Progenitor cell of endocrine pancreas (in vitro differentiated cells): ENCODE measurements at regions not wholly inside any gene's neighbourhood (a gene's known extent, or its start where the extent isn't known, plus 50 kb on each side); places are given as distances from the start of the nearest gene placed in this dataset.
"Not testable (repeated sequence)": the region's sequence is repeated elsewhere in the genome, so short reads cannot be mapped to it uniquely, and the experiment has no call there.

ENCODE experiments used
- DNase-seq: peaks from one replicate; pipeline ENCODE4 v3.0.0; 2021; ENCODE audit warnings: low spot score; ENCODE audit not compliant: unreplicated experiment
- H3K27ac Mint-ChIP-seq: 2 replicates; pipeline ENCODE4 v1.8.0; 2021; ENCODE audit warnings: mild to moderate bottlenecking, moderate library complexity, mixed read lengths
- H3K27me3 Mint-ChIP-seq: 2 replicates; pipeline ENCODE4 v1.8.0; 2021; ENCODE audit warnings: mixed read lengths
- H3K36me3 Mint-ChIP-seq: 2 replicates; pipeline ENCODE4 v1.8.0; 2022; ENCODE audit warnings: mixed read lengths; ENCODE audit not compliant: insufficient read depth
- H3K4me1 Mint-ChIP-seq: 2 replicates; pipeline ENCODE4 v1.8.0; 2021; ENCODE audit warnings: low read depth, mixed read lengths
- H3K4me3 Mint-ChIP-seq: 2 replicates; pipeline ENCODE4 v1.8.0; 2021; ENCODE audit warnings: low read depth, mild to moderate bottlenecking, moderate library complexity, mixed read lengths
- H3K9me3 Mint-ChIP-seq: 2 replicates; pipeline ENCODE4 v1.8.0; 2021; ENCODE audit warnings: low read depth, mixed read lengths
- TF ChIP-seq, protein P1 (sequence below): fragments of 200-600 bp; sonication (generic); IDR thresholded peaks from one replicate; pipeline ENCODE4 v1.5.0; 2021; ENCODE audit warnings: antibody characterized with exemption, mild to moderate bottlenecking; ENCODE audit not compliant: unreplicated experiment

DNA sequence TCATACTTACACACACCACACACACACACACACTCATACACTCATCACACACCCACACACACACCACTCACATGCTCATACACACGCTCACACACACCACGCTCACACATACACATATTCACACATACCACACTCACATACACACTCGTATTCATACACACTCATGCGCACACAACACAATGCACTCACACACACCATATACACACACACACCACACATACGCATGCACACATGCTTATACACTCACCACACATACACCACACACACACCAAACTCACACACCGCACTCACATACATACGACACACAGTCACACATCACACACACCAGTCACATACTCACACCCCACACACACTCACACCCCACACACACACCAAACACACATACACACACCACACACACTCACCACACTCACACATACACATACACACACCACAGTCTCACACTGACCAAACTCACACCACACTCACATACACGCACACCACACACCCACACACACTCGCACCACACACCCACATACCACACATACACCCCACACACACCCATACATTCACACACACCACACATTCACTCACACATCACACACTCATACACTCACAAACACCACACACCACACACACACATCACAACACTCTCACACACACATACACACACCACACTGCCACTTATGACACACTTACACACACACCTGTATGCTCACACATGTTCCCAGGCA, 88.9 kb downstream of the IRX5 start:
- peaks cover 19% of the 10 kb centered on the region for H3K27me3 Mint-ChIP-seq
- H3K9me3 Mint-ChIP-seq = peaks cover 3% of the 10 kb centered on the region
- no peak for DNase-seq
- H3K36me3 Mint-ChIP-seq = no peaks in the 10 kb centered on the region
- H3K27ac Mint-ChIP-seq = no peak overlapping the region
- H3K4me1 Mint-ChIP-seq = no peaks in the 10 kb centered on the region
- H3K4me3 Mint-ChIP-seq = no peak overlapping the region
- TF ChIP-seq, protein P1, sequence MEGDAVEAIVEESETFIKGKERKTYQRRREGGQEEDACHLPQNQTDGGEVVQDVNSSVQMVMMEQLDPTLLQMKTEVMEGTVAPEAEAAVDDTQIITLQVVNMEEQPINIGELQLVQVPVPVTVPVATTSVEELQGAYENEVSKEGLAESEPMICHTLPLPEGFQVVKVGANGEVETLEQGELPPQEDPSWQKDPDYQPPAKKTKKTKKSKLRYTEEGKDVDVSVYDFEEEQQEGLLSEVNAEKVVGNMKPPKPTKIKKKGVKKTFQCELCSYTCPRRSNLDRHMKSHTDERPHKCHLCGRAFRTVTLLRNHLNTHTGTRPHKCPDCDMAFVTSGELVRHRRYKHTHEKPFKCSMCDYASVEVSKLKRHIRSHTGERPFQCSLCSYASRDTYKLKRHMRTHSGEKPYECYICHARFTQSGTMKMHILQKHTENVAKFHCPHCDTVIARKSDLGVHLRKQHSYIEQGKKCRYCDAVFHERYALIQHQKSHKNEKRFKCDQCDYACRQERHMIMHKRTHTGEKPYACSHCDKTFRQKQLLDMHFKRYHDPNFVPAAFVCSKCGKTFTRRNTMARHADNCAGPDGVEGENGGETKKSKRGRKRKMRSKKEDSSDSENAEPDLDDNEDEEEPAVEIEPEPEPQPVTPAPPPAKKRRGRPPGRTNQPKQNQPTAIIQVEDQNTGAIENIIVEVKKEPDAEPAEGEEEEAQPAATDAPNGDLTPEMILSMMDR = no peak

DNA sequence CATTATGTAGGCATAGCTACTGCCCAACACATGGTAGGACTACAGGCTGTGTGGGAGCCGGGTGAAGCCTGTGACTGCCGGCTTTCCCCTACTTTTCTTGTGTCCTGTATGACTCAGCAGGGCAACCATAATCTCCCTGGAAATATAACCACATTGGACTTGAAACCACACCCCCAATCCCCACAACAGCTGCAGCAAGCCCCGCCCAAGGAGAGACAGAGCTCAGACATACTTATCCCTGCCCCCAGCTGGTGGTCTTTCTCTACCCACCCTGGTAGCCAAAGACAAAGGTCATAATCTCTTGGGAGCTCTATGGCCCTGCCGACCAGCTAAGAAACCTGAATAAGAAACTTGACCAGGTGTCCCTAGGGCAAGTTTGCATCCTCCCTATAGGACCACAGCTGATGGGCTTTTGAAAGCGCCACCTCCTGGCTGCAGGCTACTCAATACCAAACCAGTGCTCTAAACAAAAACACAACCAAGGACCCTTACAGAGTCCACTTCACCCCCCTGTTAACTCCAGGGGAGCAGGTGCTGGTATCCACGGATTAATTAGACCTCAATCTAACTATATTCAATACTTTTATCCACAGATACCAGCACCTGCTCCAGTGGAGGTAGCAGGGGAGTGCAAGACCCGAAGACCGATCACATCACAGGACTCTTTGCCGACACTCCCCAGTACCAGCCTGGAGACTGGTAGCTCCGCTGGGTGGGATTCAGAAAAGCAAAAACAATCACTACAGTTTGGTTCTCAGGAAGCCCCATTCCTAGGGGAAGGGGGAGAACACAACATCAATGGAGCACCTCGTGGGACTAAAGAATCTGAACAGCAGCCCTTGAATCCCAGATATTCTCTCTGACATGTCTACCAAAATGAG, 91.2 kb downstream of the IRX5 start:
- no peak for DNase-seq
- no peaks in the 10 kb centered on the region for H3K4me1 Mint-ChIP-seq
- H3K27ac Mint-ChIP-seq = no peak overlapping the region
- peaks cover 8% of the 10 kb centered on the region for H3K9me3 Mint-ChIP-seq
- no peaks in the 10 kb centered on the region for H3K36me3 Mint-ChIP-seq
- H3K27me3 Mint-ChIP-seq = peaks cover 6% of the 10 kb centered on the region
- no peak overlapping the region for H3K4me3 Mint-ChIP-seq
- TF ChIP-seq, protein P1 = peak; percentile 33

DNA sequence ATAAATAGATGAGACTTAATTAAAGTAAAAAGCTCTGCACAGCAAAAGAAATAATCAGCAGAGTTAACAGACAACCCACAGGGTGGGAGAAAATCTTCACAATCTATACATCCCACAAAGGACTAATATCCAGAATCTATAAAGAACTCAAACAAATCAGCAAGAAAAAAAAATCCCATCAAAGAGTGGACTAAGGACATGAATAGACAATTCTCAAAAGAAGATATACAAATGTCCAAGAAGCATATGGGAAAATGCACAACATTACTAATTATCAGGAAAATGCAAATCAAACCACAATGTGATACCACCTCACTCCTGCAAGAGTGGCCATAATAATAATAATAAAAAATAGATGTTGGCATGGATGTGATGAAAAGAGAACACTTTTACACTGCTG, 96.6 kb downstream of the IRX5 start:
- H3K4me3 Mint-ChIP-seq, H3K27ac Mint-ChIP-seq, H3K36me3 Mint-ChIP-seq, DNase-seq, H3K4me1 Mint-ChIP-seq: not testable (repeated sequence)
- peaks cover 19% of the 10 kb centered on the region for H3K9me3 Mint-ChIP-seq
- peaks cover 11% of the 10 kb centered on the region for H3K27me3 Mint-ChIP-seq

DNA sequence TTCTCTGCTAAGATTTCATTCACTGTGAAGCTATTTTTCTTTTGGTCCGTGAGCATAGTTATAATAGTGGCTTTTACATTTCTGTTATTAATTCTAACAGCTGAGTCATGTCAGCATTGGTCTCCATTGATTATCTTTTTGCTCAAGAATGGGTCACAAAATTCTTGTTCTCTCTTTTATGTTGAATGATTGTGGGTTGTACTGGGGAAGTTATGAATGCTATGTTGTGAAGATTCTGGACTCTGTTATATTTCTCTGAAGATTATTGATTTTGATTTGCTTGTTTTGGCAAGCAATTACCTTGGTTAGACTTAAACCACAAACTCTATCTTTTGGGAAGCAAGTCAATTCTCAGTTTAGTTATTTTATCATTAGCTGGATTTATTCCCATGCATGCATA, 98.8 kb downstream of the IRX5 start:
- no peak for DNase-seq
- H3K9me3 Mint-ChIP-seq = peaks cover 19% of the 10 kb centered on the region
- TF ChIP-seq, protein P1 = no peak
- peaks cover 11% of the 10 kb centered on the region for H3K27me3 Mint-ChIP-seq
- H3K4me1 Mint-ChIP-seq = no peaks in the 10 kb centered on the region
- H3K4me3 Mint-ChIP-seq = no peak overlapping the region
- no peaks in the 10 kb centered on the region for H3K36me3 Mint-ChIP-seq
- H3K27ac Mint-ChIP-seq = no peak overlapping the region

DNA sequence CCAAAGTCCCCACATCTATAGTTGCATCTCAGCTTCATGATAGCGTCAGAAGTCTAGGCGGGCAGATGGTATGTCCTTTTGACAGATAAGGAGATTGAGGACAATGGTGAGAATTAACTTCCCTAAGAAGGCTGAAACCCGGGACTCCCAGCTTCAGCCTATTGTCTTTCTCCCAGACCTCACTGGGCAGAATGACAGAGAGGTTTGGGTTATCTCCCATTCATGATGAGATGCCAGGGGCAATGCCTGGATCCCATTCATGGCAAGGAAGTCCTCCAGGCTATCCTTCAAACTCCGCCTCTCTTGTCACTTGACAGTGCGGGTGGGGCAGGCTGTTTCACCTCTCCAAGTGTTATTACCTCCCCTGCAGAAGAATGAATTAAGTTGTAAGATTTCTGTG, 100.3 kb downstream of the IRX5 start:
- TF ChIP-seq, protein P1 = no peak
- DNase-seq = no peak

More for the DNA sequence above, 100.3 kb downstream of the IRX5 start:
- no peak overlapping the region for H3K27ac Mint-ChIP-seq
- H3K36me3 Mint-ChIP-seq = no peaks in the 10 kb centered on the region
- H3K4me3 Mint-ChIP-seq = no peak overlapping the region
- H3K9me3 Mint-ChIP-seq = peaks cover 19% of the 10 kb centered on the region
- H3K27me3 Mint-ChIP-seq = peaks cover 12% of the 10 kb centered on the region
- no peaks in the 10 kb centered on the region for H3K4me1 Mint-ChIP-seq
